GM19372 (cell line): ENCODE measurements at regions not wholly inside any gene's neighbourhood (a gene's known extent, or its start where the extent isn't known, plus 50 kb on each side); places are given as distances from the start of the nearest gene placed in this dataset.

Source experiments
- ATAC-seq: cut with Tn5 transposase; IDR thresholded peaks from one replicate; pipeline ENCODE4 v1.9.1; 2021; ENCODE audit warnings: mild to moderate bottlenecking, low read depth, moderate library complexity; ENCODE audit not compliant: unreplicated experiment

DNA sequence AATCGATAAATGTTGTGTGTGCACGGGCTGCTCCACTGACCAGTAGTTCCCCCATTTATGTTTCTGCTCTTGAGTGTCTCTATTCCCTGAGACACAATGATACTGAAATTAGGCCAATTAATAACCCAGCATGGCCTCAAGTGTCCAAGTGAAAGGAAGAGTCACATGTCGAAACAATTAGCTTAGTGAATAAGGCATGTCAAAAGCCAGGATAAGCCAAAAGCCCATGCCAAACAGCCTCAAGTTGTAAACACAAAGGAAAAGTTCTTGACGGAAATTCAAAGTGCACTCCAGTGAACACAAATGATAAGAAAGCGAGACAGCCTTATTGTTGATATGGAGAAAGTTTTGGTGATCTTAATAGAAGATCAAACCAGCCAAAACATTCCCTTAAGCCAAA is 167.1 kb upstream of the C1QTNF7 start:
- ATAC-seq, result no peak

DNA sequence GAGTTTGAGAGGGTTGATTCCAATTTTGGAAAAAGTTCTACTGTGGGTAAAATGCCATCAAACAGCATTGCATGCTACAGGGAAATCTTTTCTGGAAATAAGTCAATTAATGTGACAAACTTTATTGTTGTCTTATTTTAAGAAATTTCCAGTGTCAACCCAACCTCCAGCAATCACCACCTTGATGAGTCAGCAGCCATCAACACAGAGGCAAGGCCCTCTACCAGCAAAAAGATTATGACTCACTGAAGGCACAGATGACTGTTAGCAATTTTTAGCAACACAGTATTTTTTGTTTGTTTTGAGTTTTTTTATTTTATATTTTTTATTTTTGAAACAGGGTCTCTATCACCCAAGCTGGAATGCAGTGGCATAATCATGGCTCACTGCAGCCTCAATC is 165.4 kb upstream of the C1QTNF7 start:
- no peak for ATAC-seq

DNA sequence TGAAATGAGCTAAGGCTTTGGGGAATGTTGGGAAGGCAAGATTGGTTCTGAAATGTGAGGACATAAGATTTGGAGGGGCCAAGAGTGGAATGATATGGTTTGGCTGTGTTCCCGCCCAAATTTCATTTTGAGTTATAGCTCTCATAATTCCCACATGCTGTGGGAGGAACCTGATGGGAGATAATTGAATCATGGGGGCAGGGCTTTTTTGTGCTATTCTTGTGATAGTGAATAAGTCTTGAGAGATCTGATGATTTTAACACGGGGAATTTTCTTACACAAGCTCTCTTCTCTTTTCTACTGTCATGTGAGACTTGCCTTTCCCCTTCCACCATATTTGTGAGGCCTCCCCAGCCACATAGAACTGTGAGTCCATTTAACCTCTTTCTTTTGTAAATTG is 157.6 kb upstream of the C1QTNF7 start:
- no peak for ATAC-seq

DNA sequence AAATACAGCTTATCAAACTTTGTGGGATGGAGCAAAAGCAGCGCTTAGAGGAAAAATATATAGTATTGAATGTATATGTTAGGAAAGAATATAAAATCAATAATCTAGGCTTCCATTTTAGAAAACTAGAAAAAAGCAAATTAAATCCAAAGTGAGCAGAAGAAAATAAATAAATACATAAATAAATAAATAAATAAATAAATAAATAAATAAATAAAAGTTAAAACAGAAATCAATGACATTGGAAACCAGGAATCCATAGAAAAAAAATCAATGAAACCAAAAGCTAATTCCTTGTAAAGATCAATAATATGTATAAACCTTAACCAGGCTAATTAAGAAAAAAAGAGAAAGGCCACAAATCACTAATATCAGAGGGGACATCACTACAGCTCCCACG is 141.8 kb upstream of the C1QTNF7 start:
- ATAC-seq, result no peak

DNA sequence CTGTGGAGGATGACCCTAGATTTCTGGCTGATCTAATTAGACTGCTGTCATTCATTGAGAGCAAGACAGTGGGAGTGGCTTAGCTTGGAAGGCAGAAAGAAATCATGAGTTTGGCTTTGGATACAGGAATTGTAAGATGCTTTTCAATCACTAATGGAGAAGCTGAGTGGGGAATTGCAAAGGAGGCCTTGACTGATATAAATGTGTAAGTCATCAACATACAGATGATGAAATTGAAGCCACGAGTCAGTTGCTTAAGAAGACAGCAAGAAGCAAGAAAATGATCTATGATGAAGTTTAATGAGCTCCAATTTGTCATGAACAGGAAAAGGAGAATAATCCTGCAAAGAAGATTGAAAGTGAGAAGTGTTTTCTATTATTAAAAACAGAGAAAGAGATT is 136.7 kb upstream of the C1QTNF7 start:
- no peak for ATAC-seq

DNA sequence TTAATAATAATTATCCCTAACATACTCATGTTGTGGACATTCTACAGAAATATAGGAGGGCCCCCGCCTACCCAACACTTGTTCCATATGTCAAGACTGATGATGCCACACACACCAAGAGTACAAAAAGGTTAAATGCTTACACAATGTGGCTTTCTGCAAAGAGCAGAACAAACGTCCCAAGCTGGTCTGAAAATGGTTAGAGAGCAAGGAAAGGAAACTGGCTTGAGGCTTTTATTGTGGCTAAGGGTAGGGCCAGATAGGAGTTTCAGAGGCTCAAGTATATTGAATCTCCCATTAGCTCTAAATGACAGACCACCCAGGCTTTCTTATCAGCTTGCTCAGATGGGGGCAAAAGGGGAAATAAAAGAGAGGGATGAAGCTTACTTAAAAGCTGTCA is 134.1 kb upstream of the C1QTNF7 start:
- no peak for ATAC-seq

DNA sequence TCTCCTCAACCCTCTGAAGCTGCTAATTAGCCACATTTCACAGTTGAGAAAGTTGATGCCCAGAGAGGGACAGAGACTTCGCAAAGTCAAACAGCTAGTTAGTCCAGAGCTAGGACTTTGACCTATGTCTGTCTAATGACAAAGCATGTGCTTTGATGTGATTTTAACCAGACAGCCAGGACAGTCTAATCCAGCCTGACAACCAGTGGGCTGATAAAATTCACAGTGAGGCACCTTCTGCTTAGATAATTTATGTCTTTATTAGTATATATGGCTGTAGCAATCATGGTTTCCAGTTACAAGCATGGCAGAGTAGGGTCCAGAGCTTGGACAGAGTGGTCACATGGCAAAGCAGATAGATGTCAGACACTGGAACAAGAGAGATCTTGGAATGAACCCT is 133.6 kb upstream of the C1QTNF7 start:
- no peak for ATAC-seq

DNA sequence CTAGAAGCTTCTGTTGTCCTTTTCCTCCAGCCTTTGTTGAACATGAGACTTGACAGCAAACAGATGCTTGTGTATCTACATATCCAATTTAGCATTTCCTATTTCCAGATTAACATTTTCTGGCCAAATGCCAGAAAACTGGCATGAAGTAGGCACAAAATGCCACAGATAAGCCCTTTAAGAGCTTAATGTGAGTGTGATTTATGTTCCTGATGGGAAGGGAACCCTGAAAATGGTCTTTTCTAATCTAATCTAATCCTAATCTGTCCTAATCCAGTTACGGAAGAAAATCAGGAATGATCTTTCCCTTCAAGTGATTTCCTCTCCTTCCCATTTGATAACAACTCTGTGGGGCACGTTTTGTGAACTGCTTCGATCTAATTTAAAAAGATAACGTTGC is 133.0 kb upstream of the C1QTNF7 start:
- ATAC-seq, result no peak

DNA sequence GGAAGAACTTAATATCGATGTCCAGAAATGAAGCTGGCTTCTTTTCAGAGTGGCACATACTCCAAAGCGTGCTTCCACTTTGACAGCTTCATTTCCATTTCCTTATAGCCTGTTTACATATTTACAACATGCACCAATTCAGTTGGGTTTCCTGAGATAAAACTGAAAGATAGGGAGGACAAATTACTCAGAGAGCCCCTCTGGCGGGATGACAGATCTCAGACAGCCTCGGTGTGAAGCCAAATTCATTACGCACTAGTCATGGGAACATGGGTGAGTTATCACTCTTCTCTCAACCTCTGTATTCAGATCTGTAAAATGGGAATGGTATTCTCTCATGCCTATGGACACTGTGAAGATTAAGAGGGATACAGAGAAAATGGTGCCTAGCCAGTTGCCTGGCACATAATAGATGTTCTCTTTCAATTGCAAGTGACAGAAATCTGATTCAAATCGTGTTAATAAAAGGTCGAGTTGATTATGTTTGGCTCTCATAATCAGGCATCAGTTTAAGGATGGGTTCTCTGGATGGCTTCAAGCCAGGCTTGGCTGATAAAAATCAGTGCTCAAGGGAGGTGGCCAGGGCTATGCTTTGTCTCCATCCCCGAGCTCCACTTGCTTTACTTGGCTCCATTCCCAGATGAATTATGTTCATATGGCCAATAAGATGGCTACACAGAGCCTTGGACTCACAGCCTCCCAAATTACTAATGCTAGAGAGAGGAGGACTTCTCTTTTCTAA is 132.2 kb upstream of the C1QTNF7 start:
- ATAC-seq, result no peak

DNA sequence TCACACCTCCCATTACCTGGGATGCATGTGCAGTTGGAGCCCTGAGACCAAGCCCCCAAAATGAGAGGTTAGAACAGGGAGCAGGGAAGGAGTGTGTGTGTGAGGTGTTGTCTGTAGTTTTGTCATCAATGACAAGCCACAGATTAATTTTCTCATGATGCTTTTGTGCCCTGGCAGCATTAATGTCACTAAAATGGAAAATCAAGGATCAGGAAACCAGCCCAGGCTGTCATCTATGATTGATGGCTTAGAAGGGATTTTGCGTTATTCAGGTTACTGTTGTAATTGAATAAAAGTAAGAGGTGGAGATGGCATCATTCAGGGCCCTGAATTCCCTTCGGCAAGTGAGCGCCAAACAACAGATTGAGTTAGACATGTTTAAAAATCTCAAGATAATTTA is 130.5 kb upstream of the C1QTNF7 start:
- no peak for ATAC-seq

DNA sequence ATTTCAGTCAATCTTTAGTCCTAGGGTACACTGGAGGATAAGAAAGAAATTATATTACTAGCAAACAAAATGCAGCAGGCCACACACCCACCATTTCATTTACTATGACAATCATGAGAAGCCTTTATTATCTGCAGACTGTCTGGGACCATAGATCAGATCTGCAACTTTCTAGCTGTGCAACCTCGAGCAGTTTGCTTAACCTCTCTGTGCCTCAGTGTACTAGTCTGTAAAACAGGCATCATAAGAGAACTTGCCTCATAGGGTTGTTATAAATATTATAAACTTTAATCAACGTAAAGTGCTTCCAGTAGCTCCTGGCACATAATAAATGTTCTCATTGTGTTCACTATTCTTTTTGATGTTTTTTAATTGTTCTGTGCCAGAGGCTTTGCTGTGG is 128.2 kb upstream of the C1QTNF7 start:
- ATAC-seq, result no peak

DNA sequence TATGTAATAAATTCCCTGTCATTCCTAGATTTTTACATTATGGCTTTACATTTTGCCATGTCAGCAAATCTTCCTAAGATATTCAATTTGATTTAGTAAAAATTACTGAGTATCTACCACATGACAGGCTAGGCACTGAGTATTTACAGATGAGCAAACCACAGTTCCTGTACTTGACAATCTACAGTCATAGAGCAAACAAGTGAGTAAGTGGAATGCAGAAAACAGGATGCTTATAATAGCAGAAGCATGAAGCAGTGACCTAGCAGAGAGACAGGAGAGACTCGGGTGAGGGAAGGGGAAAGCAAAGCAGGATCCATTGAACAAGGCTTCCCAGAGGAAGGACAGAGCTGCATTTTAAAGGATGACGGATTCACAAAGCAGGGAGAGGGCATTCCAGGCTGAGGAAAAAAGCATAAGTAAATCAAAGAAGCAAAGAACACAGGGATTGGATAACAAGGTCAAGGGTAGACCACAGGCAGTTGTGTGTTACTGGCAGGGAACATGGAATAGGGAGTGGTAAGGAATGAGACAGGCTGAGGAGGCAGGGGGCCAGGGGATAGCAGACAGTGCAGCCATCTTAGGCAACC is 124.7 kb upstream of the C1QTNF7 start:
- ATAC-seq, result no peak

DNA sequence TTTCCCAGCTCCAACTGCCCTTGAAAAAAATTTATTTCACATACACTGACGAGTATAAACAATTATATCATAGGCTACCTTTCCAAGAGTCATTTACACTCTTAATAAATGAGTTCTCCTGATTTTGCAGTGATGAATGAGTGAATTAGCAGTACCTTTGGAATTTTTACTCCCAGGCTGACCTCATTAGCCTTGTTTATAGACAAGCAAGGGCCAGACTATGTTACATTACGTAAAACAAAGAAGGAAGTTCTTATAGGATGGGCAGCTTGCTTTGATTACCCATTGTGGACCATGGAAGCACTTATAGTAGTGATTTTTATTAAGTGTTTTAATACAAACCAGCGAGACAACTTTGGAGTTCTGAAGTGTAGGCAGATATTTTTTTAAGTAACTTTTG is 112.9 kb upstream of the C1QTNF7 start:
- ATAC-seq, result no peak

DNA sequence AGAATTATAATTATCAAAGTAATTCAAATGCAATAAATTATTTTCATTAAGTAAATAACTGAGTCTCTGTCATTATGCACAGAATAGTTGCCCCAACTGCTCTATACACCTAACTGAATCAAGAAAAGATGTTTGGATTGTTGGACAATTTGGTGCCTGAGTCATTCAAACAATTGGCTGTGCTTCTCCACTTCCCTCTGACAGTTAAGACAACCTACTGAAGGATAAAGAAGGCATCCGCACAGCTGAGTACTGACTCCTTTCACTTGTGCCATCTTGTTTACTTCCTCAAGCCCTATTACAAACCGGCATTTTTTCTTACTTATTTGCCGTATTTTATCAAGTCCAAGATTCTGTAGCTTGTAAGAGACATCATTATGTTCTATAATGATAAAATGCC is 110.6 kb upstream of the C1QTNF7 start:
- no peak for ATAC-seq

DNA sequence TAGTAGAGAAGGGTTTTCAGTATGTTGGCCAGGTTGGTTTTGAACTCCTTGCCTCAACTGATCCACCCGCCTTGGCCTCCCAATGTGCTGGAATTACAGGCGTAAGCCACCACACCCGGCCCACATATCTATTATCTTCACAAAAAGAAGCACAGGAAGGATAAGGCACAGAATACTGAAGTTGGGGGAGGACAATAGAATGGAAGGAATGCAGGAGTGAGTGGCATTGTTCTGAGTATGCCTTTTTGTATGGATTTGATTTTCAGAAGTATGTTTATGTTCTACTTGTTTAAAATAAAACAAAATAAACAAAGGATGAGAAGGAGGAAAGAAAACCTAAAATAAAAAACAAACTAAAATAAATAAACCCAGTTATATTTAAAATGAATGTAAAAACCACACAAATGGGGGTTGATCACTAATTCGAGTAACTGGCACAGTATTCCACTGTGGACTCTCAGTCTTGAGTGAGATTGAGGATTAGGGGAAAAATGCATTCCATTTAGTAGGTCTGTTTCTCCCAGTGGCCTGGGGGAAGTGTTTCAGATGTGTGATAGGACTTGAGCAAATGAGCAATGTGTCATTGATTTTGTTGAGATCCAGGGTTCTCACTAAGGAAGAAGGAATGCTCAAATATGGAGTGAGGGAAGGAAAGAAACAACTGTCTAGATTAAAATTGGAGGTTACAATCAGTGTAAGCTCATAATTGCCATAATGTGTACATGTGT is 109.0 kb upstream of the C1QTNF7 start:
- no peak for ATAC-seq

DNA sequence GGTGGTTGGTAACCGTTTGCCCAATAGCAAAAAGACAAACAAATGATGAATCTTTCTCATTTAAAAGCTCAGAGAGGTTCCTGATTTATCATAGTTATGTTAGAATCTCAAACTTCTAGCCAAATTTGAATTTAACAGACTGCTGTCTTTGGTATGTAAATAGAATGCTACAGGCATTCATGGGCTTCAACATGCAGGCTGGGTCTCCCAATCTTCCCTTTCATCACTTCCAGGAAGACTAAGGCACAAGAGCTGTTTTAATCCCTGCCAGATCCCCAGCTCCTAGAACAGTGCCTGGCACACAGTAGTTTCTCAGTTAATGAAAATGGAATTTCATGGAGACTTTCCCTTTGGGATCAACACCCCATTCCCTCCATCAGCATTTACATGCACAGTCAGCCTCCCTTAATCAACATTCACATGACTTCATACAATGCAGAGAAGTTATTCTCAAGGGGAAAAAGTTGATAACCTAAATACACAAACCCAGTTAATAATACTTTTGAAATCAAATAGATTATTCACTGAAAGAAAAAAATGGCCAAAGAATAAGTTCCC is 107.6 kb upstream of the C1QTNF7 start:
- no peak for ATAC-seq

DNA sequence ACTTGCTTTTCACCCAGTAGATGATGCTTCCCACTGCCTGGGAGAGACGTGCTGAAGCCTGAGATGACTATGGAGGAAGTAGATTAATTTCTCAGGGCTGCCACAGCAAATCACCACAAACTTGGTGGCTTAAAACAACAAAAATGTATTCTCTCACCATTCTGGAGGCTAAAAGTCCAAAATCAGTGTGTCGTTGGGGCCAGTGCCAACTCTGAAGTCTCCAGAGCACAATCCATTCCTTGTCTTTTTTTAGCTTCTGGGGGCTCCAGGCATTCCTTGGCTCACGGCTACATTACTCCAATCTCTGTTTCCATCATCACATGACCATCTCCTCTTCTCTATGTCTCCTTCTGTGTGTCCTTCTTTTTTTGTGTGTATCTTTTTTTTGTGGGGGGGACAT is 105.8 kb upstream of the C1QTNF7 start:
- no peak for ATAC-seq

DNA sequence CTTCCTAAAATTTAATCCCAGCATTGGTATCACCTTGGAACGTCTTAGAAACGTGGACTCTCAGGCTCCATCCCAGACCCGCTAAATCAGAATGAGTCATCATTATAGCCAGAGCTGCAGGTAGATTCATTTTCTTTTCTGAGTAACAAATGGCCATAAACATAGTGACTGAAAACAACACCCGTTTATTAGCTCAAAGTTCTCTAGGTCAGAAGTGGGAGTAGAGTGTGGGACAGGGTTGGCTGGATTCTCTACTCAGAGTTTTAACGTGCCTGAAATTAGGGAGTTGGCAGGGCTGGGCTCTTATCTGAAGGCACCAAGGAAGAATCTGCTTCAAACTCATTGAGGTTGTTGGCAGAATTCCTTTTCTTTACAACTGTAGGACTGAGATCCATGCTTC is 101.8 kb upstream of the C1QTNF7 start:
- no peak for ATAC-seq

DNA sequence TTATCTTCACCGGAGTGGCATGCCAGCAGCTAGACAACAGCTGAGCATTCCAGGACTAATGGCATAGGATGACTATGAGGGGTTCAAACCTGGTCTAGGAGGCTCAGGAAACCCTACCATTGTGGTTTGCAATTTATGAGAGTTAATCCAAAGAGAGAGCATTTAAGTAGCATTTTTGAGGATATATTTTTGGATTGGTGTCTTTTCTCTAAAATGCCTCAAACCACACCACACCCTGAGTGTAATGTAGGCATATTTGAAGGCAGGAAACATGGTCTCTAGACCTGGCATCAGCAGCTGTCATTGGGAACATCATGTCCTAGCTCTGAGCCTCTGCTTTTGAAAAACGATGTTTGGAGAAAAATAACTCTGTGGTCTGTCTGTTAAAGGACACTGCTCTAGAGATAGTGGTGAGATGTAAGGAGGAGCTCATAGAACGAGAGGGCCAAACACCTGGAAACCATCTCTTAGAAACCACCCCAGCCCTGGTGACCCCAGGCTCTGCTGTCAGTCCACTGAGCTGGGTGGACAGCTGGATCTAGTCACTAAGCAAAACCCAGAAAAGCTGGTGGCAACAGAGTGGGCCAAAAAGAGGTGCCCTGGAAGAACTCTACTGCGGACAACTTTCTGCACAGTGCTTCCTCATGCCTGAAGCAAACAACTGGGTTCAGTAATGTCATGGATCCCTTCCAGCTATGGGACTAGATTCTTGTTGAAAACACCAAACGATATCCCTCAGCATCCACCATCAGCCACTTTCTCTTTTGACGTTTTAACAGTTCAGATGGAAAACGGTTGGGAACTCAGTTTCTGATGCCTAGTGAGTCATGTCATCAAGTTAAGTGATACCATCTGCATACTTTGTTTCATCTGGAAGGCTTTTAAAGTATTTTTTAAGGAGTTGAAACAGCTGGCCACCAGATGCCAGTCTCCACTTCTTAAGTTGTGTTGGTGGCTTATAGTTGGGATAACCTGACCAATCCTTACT is 100.2 kb upstream of the C1QTNF7 start:
- ATAC-seq, result no peak

DNA sequence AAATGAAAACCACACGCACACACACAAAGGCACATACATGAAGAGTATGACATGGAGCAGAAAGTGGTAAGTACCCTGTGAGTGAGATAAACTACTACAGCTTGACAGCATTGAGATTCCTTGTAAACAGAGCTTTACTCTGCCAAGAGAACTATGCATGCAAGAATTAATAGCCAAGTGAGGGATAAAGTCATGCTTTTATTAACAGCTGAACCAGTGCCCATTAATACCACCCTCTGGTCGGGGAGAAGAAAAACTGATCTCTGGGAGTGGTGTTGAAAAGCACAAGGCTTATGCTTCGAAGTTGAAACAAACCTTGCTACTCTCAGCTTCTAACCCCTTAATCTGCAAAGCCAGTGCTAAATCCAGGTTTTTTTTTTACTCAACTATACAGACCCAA is 95.9 kb upstream of the C1QTNF7 start:
- no peak for ATAC-seq
